IMR-90 (cell line): ENCODE measurements at regions not wholly inside any gene's neighbourhood (a gene's known extent, or its start where the extent isn't known, plus 50 kb on each side); places are given as distances from the start of the nearest gene placed in this dataset.

Experiments
- ATAC-seq: fragments of 200-7000 bp; cut with Tn5 transposase; 2 replicates; pipeline ENCODE4 v1.9.1; 2020; ENCODE audit warnings: low read depth, mild to moderate bottlenecking, moderate library complexity
- BruUV-seq: library from RNA; stranded (reverse); fragments of 400-500 nt; replicated peaks from 2 replicates; lab custom pipeline; 2021; lab: Mats Ljungman, UMichigan
- CTCF ChIA-PET: fragments of 300-600 bp; formaldehyde crosslinking; extraction: SDS; loops from one replicate; lab custom pipeline; 2021; ENCODE audit warnings: antibody characterized with exemption; lab: Yijun Ruan, JAX
- POLR2A ChIA-PET: fragments of 300-600 bp; sonication (Branson Sonifier 250); formaldehyde crosslinking; loops from one replicate; lab custom pipeline; 2022; ENCODE audit warnings: antibody characterized with exemption; ENCODE audit not compliant: unreplicated experiment; lab: Charles Lee
- DNase-seq: peaks from one replicate; pipeline ENCODE4 v3.0.0; 2013
- H2AFZ ChIP-seq: replicated peaks from 2 replicates; pipeline ENCODE3; 2013; ENCODE audit warnings: low read length, mild to moderate bottlenecking; ENCODE audit not compliant: poor library complexity
- H2AK5ac ChIP-seq: 2 replicates; pipeline ENCODE4 v1.6.1; 2013; ENCODE audit warnings: low read depth, low read length, inconsistent platforms
- H2AK9ac ChIP-seq: replicated peaks from 2 replicates; pipeline ENCODE3; 2013; ENCODE audit warnings: mild to moderate bottlenecking, low read depth, low read length, moderate library complexity; ENCODE audit not compliant: poor library complexity
- H2BK120ac ChIP-seq: 2 replicates; pipeline ENCODE4 v1.6.1; 2013; ENCODE audit warnings: low read depth, low read length, inconsistent platforms
- H2BK15ac ChIP-seq: 3 replicates; pipeline ENCODE4 v1.6.1; 2013; ENCODE audit warnings: low read depth, low read length, inconsistent platforms
- H2BK20ac ChIP-seq: 2 replicates; pipeline ENCODE4 v1.6.1; 2013; ENCODE audit warnings: low read depth, mild to moderate bottlenecking, inconsistent platforms, low read length, moderate library complexity
- H2BK5ac ChIP-seq: 2 replicates; pipeline ENCODE4 v1.6.1; 2013; ENCODE audit warnings: mild to moderate bottlenecking, low read depth, low read length, inconsistent platforms; ENCODE audit not compliant: poor library complexity, severe bottlenecking
- H3K14ac ChIP-seq: replicated peaks from 2 replicates; pipeline ENCODE4 v1.6.1; 2013; ENCODE audit warnings: low read depth, low read length, inconsistent platforms
- H3K18ac ChIP-seq: 2 replicates; pipeline ENCODE4 v1.6.1; 2013; ENCODE audit warnings: low read depth, low read length, control low read depth
- H3K23ac ChIP-seq: 2 replicates; pipeline ENCODE4 v1.6.1; 2013; ENCODE audit warnings: low read depth, low read length, inconsistent platforms
- H3K27ac ChIP-seq: 2 replicates; pipeline ENCODE4 v1.5.1; 2013; ENCODE audit warnings: mild to moderate bottlenecking, control low read depth, low read length; ENCODE audit not compliant: insufficient read depth
- H3K27me3 ChIP-seq: 2 replicates; pipeline ENCODE4 v1.6.1; 2013; ENCODE audit warnings: low read length; ENCODE audit not compliant: control insufficient read depth, insufficient read depth
- H3K36me3 ChIP-seq: 2 replicates; pipeline ENCODE4 v1.6.1; 2013; ENCODE audit warnings: low read length, mixed read lengths; ENCODE audit not compliant: control insufficient read depth, insufficient read depth
- H3K4ac ChIP-seq: 2 replicates; pipeline ENCODE4 v1.6.1; 2013; ENCODE audit warnings: low read depth, low read length, inconsistent platforms
- H3K4me1 ChIP-seq: 2 replicates; pipeline ENCODE4 v1.6.1; 2013; ENCODE audit warnings: low read length, mixed read lengths; ENCODE audit not compliant: control insufficient read depth, insufficient read depth
- H3K4me2 ChIP-seq: 2 replicates; pipeline ENCODE4 v1.6.1; 2013; ENCODE audit warnings: low read depth, mild to moderate bottlenecking, control low read depth, low read length, moderate library complexity
- H3K4me3 ChIP-seq: 2 replicates; pipeline ENCODE4 v1.5.1; 2013; ENCODE audit warnings: low read depth, mild to moderate bottlenecking, control low read depth, low read length, moderate library complexity; ENCODE audit not compliant: insufficient read depth
- H3K56ac ChIP-seq: 2 replicates; pipeline ENCODE4 v1.6.1; 2013; ENCODE audit warnings: low read length, inconsistent platforms; ENCODE audit not compliant: insufficient read depth; ENCODE audit errors: extremely low read depth
- H3K79me1 ChIP-seq, 2 experiments: 2 replicates each; pipeline ENCODE4 v1.6.1; 2013; ENCODE audit warnings: low read length in 2 of 2, inconsistent platforms in 1 of 2, low read depth in 1 of 2
- H3K9ac ChIP-seq: 2 replicates; pipeline ENCODE4 v1.6.1; 2013; ENCODE audit warnings: low read depth, low read length, control low read depth
- H3K9me1 ChIP-seq: 2 replicates; pipeline ENCODE4 v1.6.1; 2013; ENCODE audit warnings: low read length, inconsistent platforms; ENCODE audit not compliant: insufficient read depth
- H3K9me3 ChIP-seq: 2 replicates; pipeline ENCODE4 v1.6.1; 2013; ENCODE audit warnings: low read length; ENCODE audit not compliant: control insufficient read depth, insufficient read depth
- H4K20me1 ChIP-seq: 2 replicates; pipeline ENCODE4 v1.6.1; 2013; ENCODE audit warnings: low read length, inconsistent platforms; ENCODE audit not compliant: insufficient read depth
- H4K5ac ChIP-seq: 2 replicates; pipeline ENCODE4 v1.6.1; 2013; ENCODE audit warnings: mild to moderate bottlenecking, low read depth, low read length, control low read depth
- H4K8ac ChIP-seq, 2 experiments: 2 replicates each; pipeline ENCODE4 v1.6.1; 2013; ENCODE audit warnings: low read depth in 2 of 2, low read length in 2 of 2, control low read depth in 1 of 2, inconsistent platforms in 1 of 2
- H4K91ac ChIP-seq: 2 replicates; pipeline ENCODE4 v1.6.1; 2013; ENCODE audit warnings: low read depth, low read length, inconsistent platforms; ENCODE audit not compliant: insufficient read depth
- BHLHE40 ChIP-seq: fragments of 150-350 bp; IDR thresholded peaks from 2 replicates; pipeline ENCODE4 v1.6.1; 2016; ENCODE audit warnings: mild to moderate bottlenecking, low read depth, low read length
- CEBPB ChIP-seq: IDR thresholded peaks from 2 replicates; pipeline ENCODE4 v1.6.1; 2012; ENCODE audit warnings: low read depth, low read length, improper control_type of control experiment
- CHD1 ChIP-seq: IDR thresholded peaks from 2 replicates; pipeline ENCODE4 v1.6.1; 2012; ENCODE audit warnings: low read depth, low read length, improper control_type of control experiment
- FOS ChIP-seq: fragments of 150-350 bp; IDR thresholded peaks from 2 replicates; pipeline ENCODE4 v1.6.1; 2016; ENCODE audit warnings: low read depth, low read length
- MAFK ChIP-seq: IDR thresholded peaks from 2 replicates; pipeline ENCODE4 v1.6.1; 2012; ENCODE audit warnings: low read depth, low read length, improper control_type of control experiment
- MAZ ChIP-seq: IDR thresholded peaks from 2 replicates; pipeline ENCODE4 v1.6.1; 2012; ENCODE audit warnings: low read depth, mild to moderate bottlenecking, low read length, improper control_type of control experiment, moderate library complexity, borderline replicate concordance
- MXI1 ChIP-seq: IDR thresholded peaks from 2 replicates; pipeline ENCODE4 v1.6.1; 2012; ENCODE audit warnings: low read depth, mild to moderate bottlenecking, low read length, moderate library complexity, borderline replicate concordance
- NFE2L2 ChIP-seq: fragments of 150-350 bp; IDR thresholded peaks from 2 replicates; pipeline ENCODE4 v1.6.1; 2016; ENCODE audit warnings: low read depth, mild to moderate bottlenecking, low read length
- POLR2A ChIP-seq: IDR thresholded peaks from 2 replicates; pipeline ENCODE4 v1.6.1; 2012; ENCODE audit warnings: mild to moderate bottlenecking, low read depth, low read length
- RAD21 ChIP-seq: IDR thresholded peaks from 2 replicates; pipeline ENCODE4 v1.6.1; 2012; ENCODE audit warnings: low read length, improper control_type of control experiment
- RCOR1 ChIP-seq: IDR thresholded peaks from 2 replicates; pipeline ENCODE4 v1.6.1; 2012; ENCODE audit warnings: mild to moderate bottlenecking, low read length, improper control_type of control experiment; ENCODE audit not compliant: insufficient replicate concordance
- RFX5 ChIP-seq: IDR thresholded peaks from 2 replicates; pipeline ENCODE4 v1.8.0; 2012; ENCODE audit warnings: low read depth, mild to moderate bottlenecking, low read length, moderate library complexity
- SMC3 ChIP-seq: fragments of 150-350 bp; IDR thresholded peaks from 2 replicates; pipeline ENCODE4 v1.6.1; 2016; ENCODE audit warnings: low read depth, mild to moderate bottlenecking, antibody characterized with exemption, low read length, moderate library complexity
- WGBS, 2 experiments: methylation state at CpG; one replicate each; pipeline versions ENCODE4 v1.1.5 to v1.1.7; 2013; ENCODE audit warnings: missing lambda C conversion rate in 2 of 2; ENCODE audit not compliant: insufficient read length in 1 of 2; ENCODE audit errors: extremely low coverage in 2 of 2; 5-methylcytosine and 5-hydroxymethylcytosine counted together
- dilution Hi-C: fragments of 300-500 bp; cut with HindIII; formaldehyde crosslinking; loops from one replicate; pipeline ENCODE4 v1.14.3; 2018; ENCODE audit warnings: low sequenced_read_pairs; ENCODE audit not compliant: unreplicated experiment
- in situ Hi-C: fragments of 300-500 bp; cut with MboI; formaldehyde crosslinking; loops from 3 replicates; pipeline ENCODE4 v1.14.3; 2019; ENCODE audit warnings: low sequenced_read_pairs, inconsistent platforms, mixed read lengths
- intact Hi-C: fragments of 100-400 bp; cut with micrococcal nuclease; formaldehyde crosslinking; loops from 2 replicates; pipeline ENCODE4 v1.10.0; 2022
- TF ChIP-seq, protein P1 (sequence below): fragments of 150-350 bp; IDR thresholded peaks from 2 replicates; pipeline ENCODE4 v1.6.1; 2016; ENCODE audit warnings: low read depth, mild to moderate bottlenecking, low read length, moderate library complexity, borderline replicate concordance
- TF ChIP-seq, protein P2 (sequence below): conservative IDR thresholded peaks from 2 replicates; pipeline ENCODE4 v1.5.1; 2012; ENCODE audit warnings: mild to moderate bottlenecking, low read depth, low read length, improper control_type of control experiment
- TF ChIP-seq, protein P3 (sequence below): fragments of 150-350 bp; IDR thresholded peaks from 2 replicates; pipeline ENCODE4 v1.6.1; 2017; ENCODE audit warnings: mild to moderate bottlenecking, antibody characterized with exemption, low read length, low read depth

DNA sequence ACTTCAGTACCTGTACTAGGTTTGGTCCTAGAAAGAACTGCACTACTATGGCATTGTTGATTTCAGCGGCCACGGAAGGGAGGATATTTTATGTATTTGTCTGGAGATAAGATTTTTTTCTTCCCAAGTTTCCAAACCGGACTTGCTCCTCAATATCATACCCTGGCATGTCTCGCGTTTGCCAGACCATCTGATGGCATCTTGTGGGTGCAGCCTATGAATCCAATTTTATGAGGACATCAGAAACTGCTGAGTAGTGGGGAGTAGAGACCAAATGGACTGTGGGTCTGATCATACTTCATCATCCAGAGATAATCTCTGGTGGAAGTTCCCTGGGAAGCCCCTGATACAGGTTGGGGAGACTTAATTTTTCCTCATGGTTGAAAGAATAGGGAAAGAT is 716.1 kb upstream of the WWC1 start:
- no peak overlapping the region for H2BK5ac ChIP-seq
- H3K79me1 ChIP-seq: no peaks in the 10 kb centered on the region
- H3K27ac ChIP-seq: no peak overlapping the region
- H3K4me3 ChIP-seq: no peak overlapping the region
- H3K9ac ChIP-seq: no peak overlapping the region
- ChIA-PET CTCF (no interaction called here), POLR2A (no interaction called here)
- H2AK5ac ChIP-seq: no peak overlapping the region
- in situ Hi-C loops (no loop called here), dilution Hi-C loops (no loop called here), intact Hi-C loops (no loop called here)
- H2BK120ac ChIP-seq: no peak overlapping the region
- no peaks in the 10 kb centered on the region for H3K9me3 ChIP-seq
- no peak overlapping the region for H3K4me2 ChIP-seq
- H3K14ac ChIP-seq: no peak overlapping the region
- no peaks in the 10 kb centered on the region for H4K20me1 ChIP-seq
- H4K5ac ChIP-seq: no peak overlapping the region
- H3K9me1 ChIP-seq: no peaks in the 10 kb centered on the region
- ATAC-seq (no peak), DNase-seq (no peak)
- H3K18ac ChIP-seq: no peak overlapping the region
- H3K4ac ChIP-seq: no peak overlapping the region
- no TSS peak for BruUV-seq
- H3K36me3 ChIP-seq: no peaks in the 10 kb centered on the region
- no peaks in the 10 kb centered on the region for H3K4me1 ChIP-seq
- H2AFZ ChIP-seq: no peak overlapping the region
- TF ChIP-seq MAFK: no peak
- TF ChIP-seq SMC3: no peak
- no peak for TF ChIP-seq MAZ
- no peak for TF ChIP-seq RCOR1
- no peak for TF ChIP-seq FOS
- TF ChIP-seq, protein P1, sequence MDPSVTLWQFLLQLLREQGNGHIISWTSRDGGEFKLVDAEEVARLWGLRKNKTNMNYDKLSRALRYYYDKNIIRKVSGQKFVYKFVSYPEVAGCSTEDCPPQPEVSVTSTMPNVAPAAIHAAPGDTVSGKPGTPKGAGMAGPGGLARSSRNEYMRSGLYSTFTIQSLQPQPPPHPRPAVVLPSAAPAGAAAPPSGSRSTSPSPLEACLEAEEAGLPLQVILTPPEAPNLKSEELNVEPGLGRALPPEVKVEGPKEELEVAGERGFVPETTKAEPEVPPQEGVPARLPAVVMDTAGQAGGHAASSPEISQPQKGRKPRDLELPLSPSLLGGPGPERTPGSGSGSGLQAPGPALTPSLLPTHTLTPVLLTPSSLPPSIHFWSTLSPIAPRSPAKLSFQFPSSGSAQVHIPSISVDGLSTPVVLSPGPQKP: no peak
- no peak for TF ChIP-seq MXI1
- no peak for TF ChIP-seq RAD21
- no peak for TF ChIP-seq POLR2A
- no peak for TF ChIP-seq CHD1
- TF ChIP-seq, protein P2, sequence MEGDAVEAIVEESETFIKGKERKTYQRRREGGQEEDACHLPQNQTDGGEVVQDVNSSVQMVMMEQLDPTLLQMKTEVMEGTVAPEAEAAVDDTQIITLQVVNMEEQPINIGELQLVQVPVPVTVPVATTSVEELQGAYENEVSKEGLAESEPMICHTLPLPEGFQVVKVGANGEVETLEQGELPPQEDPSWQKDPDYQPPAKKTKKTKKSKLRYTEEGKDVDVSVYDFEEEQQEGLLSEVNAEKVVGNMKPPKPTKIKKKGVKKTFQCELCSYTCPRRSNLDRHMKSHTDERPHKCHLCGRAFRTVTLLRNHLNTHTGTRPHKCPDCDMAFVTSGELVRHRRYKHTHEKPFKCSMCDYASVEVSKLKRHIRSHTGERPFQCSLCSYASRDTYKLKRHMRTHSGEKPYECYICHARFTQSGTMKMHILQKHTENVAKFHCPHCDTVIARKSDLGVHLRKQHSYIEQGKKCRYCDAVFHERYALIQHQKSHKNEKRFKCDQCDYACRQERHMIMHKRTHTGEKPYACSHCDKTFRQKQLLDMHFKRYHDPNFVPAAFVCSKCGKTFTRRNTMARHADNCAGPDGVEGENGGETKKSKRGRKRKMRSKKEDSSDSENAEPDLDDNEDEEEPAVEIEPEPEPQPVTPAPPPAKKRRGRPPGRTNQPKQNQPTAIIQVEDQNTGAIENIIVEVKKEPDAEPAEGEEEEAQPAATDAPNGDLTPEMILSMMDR: no peak
- TF ChIP-seq NFE2L2: no peak
- TF ChIP-seq, protein P3, sequence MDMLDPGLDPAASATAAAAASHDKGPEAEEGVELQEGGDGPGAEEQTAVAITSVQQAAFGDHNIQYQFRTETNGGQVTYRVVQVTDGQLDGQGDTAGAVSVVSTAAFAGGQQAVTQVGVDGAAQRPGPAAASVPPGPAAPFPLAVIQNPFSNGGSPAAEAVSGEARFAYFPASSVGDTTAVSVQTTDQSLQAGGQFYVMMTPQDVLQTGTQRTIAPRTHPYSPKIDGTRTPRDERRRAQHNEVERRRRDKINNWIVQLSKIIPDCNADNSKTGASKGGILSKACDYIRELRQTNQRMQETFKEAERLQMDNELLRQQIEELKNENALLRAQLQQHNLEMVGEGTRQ: no peak
- TF ChIP-seq RFX5: no peak
- no peak for TF ChIP-seq BHLHE40
- TF ChIP-seq CEBPB: no peak
- H4K91ac ChIP-seq: no peak overlapping the region
- H3K23ac ChIP-seq: no peak overlapping the region
- no CpG with 5 or more reads among the region's 5 CpGs for WGBS, 2 experiments
- H3K27me3 ChIP-seq: peaks cover 21% of the 10 kb centered on the region
- H2AK9ac ChIP-seq: no peak overlapping the region
- no peak overlapping the region for H4K8ac ChIP-seq
- H2BK20ac ChIP-seq: no peak overlapping the region
- H2BK15ac ChIP-seq: no peak overlapping the region
- no peak overlapping the region for H3K56ac ChIP-seq
